GM06990 (cell line): ENCODE measurements at regions not wholly inside any gene's neighbourhood (a gene's known extent, or its start where the extent isn't known, plus 50 kb on each side); places are given as distances from the start of the nearest gene placed in this dataset.

ENCODE experiments used
- DNase-seq: peaks from one replicate; pipeline ENCODE4 v3.0.0-alpha.2; 2011; ENCODE audit not compliant: insufficient read length; ENCODE audit errors: extremely low read depth
- H3K27me3 ChIP-seq: replicated peaks from 2 replicates; pipeline ENCODE4 v1.6.0; 2011; ENCODE audit warnings: low read length; ENCODE audit not compliant: control insufficient read depth, insufficient read depth
- H3K36me3 ChIP-seq: 2 replicates; pipeline ENCODE4 v1.5.1; 2011; ENCODE audit warnings: low read length; ENCODE audit not compliant: control insufficient read depth, insufficient read depth
- H3K4me3 ChIP-seq: replicated peaks from 2 replicates; pipeline ENCODE4 v1.5.1; 2011; ENCODE audit warnings: low read depth, mild to moderate bottlenecking, control low read depth, low read length
- TF ChIP-seq, protein P1 (sequence below): IDR thresholded peaks from 2 replicates; pipeline ENCODE4 v1.5.1; 2011; ENCODE audit warnings: low read length, control low read depth, mild to moderate bottlenecking, inconsistent platforms; ENCODE audit not compliant: insufficient read depth, poor library complexity, severe bottlenecking

DNA sequence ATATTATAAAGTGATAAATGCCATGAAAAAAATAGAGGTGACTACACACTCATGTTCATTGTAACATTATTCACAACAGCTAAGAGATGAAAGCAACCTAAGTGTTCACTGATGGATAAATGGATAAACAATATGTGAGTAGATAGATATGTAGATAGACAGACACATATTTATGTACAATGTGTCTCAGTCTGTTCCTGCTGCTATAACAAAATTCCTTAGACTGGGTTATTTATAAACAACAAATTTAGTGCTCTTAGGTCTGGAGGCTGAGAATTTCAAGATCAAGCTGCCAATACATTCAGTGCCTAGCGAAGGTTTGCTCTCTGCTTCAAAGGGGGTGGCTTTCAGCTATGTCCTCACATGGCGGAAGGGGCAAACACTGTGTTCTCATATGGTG lies 312.5 kb downstream of the ZNF621 start:
- no peaks in the 10 kb centered on the region for H3K27me3 ChIP-seq
- TF ChIP-seq, protein P1, sequence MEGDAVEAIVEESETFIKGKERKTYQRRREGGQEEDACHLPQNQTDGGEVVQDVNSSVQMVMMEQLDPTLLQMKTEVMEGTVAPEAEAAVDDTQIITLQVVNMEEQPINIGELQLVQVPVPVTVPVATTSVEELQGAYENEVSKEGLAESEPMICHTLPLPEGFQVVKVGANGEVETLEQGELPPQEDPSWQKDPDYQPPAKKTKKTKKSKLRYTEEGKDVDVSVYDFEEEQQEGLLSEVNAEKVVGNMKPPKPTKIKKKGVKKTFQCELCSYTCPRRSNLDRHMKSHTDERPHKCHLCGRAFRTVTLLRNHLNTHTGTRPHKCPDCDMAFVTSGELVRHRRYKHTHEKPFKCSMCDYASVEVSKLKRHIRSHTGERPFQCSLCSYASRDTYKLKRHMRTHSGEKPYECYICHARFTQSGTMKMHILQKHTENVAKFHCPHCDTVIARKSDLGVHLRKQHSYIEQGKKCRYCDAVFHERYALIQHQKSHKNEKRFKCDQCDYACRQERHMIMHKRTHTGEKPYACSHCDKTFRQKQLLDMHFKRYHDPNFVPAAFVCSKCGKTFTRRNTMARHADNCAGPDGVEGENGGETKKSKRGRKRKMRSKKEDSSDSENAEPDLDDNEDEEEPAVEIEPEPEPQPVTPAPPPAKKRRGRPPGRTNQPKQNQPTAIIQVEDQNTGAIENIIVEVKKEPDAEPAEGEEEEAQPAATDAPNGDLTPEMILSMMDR: no peak
- H3K4me3 ChIP-seq: no peak overlapping the region
- no peak for DNase-seq
- no peaks in the 10 kb centered on the region for H3K36me3 ChIP-seq

GRCh38 chr3:40841131-40841530 lies 316.4 kb downstream of the ZNF621 start:
- TF ChIP-seq, protein P1: no peak
- Histone ChIP-seq H3K36me3 (no peaks in the 10 kb centered on the region), H3K4me3 (no peak overlapping the region), H3K27me3 (no peaks in the 10 kb centered on the region)
- DNase-seq: no peak

GRCh38 chr3:40841570-40842109 lies 316.9 kb downstream of the ZNF621 start:
- no peaks in the 10 kb centered on the region for H3K27me3 ChIP-seq
- no peaks in the 10 kb centered on the region for H3K36me3 ChIP-seq
- TF ChIP-seq, protein P1: no peak
- H3K4me3 ChIP-seq: no peak overlapping the region
- DNase-seq: no peak

GRCh38 chr3:40842714-40843113 lies 318.0 kb downstream of the ZNF621 start:
- TF ChIP-seq, protein P1: no peak
- Histone ChIP-seq H3K36me3 (no peaks in the 10 kb centered on the region), H3K27me3 (no peaks in the 10 kb centered on the region; the same call in 1 of the 2 replicates), H3K4me3 (no peak overlapping the region)
- no peak for DNase-seq

DNA sequence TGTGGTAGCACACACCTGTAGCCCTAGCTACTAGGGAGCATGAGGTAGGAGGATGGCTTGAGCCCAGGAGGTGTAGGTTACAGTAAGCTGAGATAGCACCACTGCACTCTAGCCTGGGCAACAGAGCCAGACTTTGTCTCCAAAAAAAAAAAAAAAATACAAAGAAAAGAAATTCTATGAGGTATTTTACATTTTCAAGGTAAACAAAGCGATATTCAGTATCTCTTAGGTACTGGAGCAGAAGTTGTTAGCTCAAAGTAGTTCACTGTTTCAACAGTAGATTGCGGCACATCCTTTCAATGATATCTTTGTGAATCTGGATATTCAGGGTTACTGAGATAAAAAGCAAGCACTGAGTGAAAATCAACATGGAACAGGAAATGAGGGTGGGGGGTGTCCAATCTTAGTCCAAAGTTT lies 318.5 kb downstream of the ZNF621 start:
- no peak for DNase-seq
- Histone ChIP-seq H3K27me3 (no peaks in the 10 kb centered on the region; the same call in 1 of the 2 replicates), H3K36me3 (no peaks in the 10 kb centered on the region), H3K4me3 (no peak overlapping the region)
- TF ChIP-seq, protein P1: no peak
